Naive thymus-derived CD8-positive, alpha-beta T cell (primary cell): ENCODE measurements at regions not wholly inside any gene's neighbourhood (a gene's known extent, or its start where the extent isn't known, plus 50 kb on each side); places are given as distances from the start of the nearest gene placed in this dataset.
"Not testable (repeated sequence)": the region's sequence is repeated elsewhere in the genome, so short reads cannot be mapped to it uniquely, and the experiment has no call there.

Experiments used
- ATAC-seq, 2 donors: fragments of 150-1000 bp; cut with Tn5 transposase in 1 of 2; sonication (Bioruptor Pico), chemical (Tn5 transposase) in 1 of 2; 1 replicate in 1 of 2; 2 replicates in 1 of 2; pipeline ENCODE4 v1.10.0; 2021; ENCODE audit warnings: mild to moderate bottlenecking in 2 of 2, moderate library complexity in 2 of 2
- POLR2A ChIA-PET: fragments of 350-600 bp; sonication (Branson Sonifier 250); formaldehyde crosslinking; loops from one replicate; lab custom pipeline; 2021; ENCODE audit warnings: antibody characterized with exemption; lab: Charles Lee
- DNase-seq, 10 donors: peaks; one replicate each; pipeline versions ENCODE4 v3.0.0 to v3.0.0-alpha.2; 2020 to 2022
- H3K27ac Mint-ChIP-seq, 10 donors: one replicate each; pipeline ENCODE4 v1.8.0; 2020 to 2022; ENCODE audit warnings: mild to moderate bottlenecking in 10 of 10, mixed read lengths in 10 of 10, moderate library complexity in 4 of 10, inconsistent platforms in 1 of 10
- H3K27me3 Mint-ChIP-seq, 5 donors: one replicate each; pipeline ENCODE4 v1.8.0; 2021 to 2022; ENCODE audit warnings: mixed read lengths in 5 of 5
- H3K36me3 Mint-ChIP-seq, 3 donors: one replicate each; pipeline ENCODE4 v1.8.0; 2020 to 2022; ENCODE audit warnings: mixed read lengths in 3 of 3, mild to moderate bottlenecking in 2 of 3, inconsistent platforms in 1 of 3
- H3K4me1 Mint-ChIP-seq, 4 donors: one replicate each; pipeline ENCODE4 v1.8.0; 2021 to 2022; ENCODE audit warnings: mixed read lengths in 4 of 4
- H3K4me3 Mint-ChIP-seq, 10 donors: one replicate each; pipeline ENCODE4 v1.8.0; 2020 to 2022; ENCODE audit warnings: mild to moderate bottlenecking in 10 of 10, mixed read lengths in 10 of 10, moderate library complexity in 6 of 10, inconsistent platforms in 1 of 10
- H3K9me3 Mint-ChIP-seq, 9 donors: one replicate each; pipeline ENCODE4 v1.8.0; 2020 to 2022; ENCODE audit warnings: mixed read lengths in 9 of 9, mild to moderate bottlenecking in 3 of 9, inconsistent platforms in 1 of 9, moderate library complexity in 1 of 9

GRCh38 chr20:1748777-1749176 is 91.2 kb upstream of the SIRPG start:
- Mint-ChIP-seq H3K27ac (no peak overlapping the region), H3K36me3 (peaks cover 0 to 15% (median 4%) of the 10 kb centered on the region in 3 donors), H3K27me3 (no peaks in the 10 kb centered on the region), H3K4me3 (no peak overlapping the region), H3K4me1 (no peaks in the 10 kb centered on the region), H3K9me3 (peaks cover 2 to 23% (median 10%) of the 10 kb centered on the region in 9 donors)
- POLR2A ChIA-PET = no interaction called here
- DNase-seq = no peak
- ATAC-seq = no peak

GRCh38 chr20:1747953-1748577 is 90.5 kb upstream of the SIRPG start:
- peaks cover 2 to 23% (median 10%) of the 10 kb centered on the region in 9 donors for H3K9me3 Mint-ChIP-seq
- H3K27me3 Mint-ChIP-seq = no peaks in the 10 kb centered on the region
- peaks cover 0 to 15% (median 4%) of the 10 kb centered on the region in 3 donors for H3K36me3 Mint-ChIP-seq
- POLR2A ChIA-PET = no interaction called here
- H3K27ac Mint-ChIP-seq = no peak overlapping the region
- no peak overlapping the region for H3K4me3 Mint-ChIP-seq
- DNase-seq (no peak), ATAC-seq (no peak)
- H3K4me1 Mint-ChIP-seq = no peaks in the 10 kb centered on the region

- Mint-ChIP-seq H3K27ac (peak overlapping the region in 1 of 10 donors; percentile 29), H3K4me1 (peaks cover 5 to 20% (median 11%) of the 10 kb centered on the region in 4 donors)
- DNase-seq, H3K9me3 Mint-ChIP-seq, ATAC-seq, H3K4me3 Mint-ChIP-seq, POLR2A ChIA-PET, H3K27me3 Mint-ChIP-seq, H3K36me3 Mint-ChIP-seq: not testable (repeated sequence)
Measured at GRCh38 chr20:1742049-1742434, 84.5 kb upstream of the SIRPG start.

- peak overlapping the region in 4 of 10 donors; percentile 7 to 26 (median 20) for H3K4me3 Mint-ChIP-seq
- H3K4me1 Mint-ChIP-seq = peaks cover 5 to 20% (median 11%) of the 10 kb centered on the region in 4 donors
- ATAC-seq (no peak), DNase-seq (no peak)
- H3K9me3 Mint-ChIP-seq = no peaks in the 10 kb centered on the region
- no peaks in the 10 kb centered on the region for H3K36me3 Mint-ChIP-seq
- H3K27ac Mint-ChIP-seq = peak overlapping the region in 3 of 10 donors; percentile 29 to 46 (median 32)
- peaks cover 0 to 9% (median 3%) of the 10 kb centered on the region in 5 donors for H3K27me3 Mint-ChIP-seq
- POLR2A ChIA-PET = no interaction called here
Measured at GRCh38 chr20:1741309-1742048, 83.9 kb upstream of the SIRPG start.

- Mint-ChIP-seq H3K27ac (no peak overlapping the region), H3K4me1 (peaks cover 9 to 41% (median 25%) of the 10 kb centered on the region in 4 donors), H3K9me3 (no peaks in the 10 kb centered on the region), H3K36me3 (no peaks in the 10 kb centered on the region), H3K4me3 (no peak overlapping the region), H3K27me3 (peaks cover 2 to 9% (median 3%) of the 10 kb centered on the region in 5 donors)
- no peak for ATAC-seq
- no peak for DNase-seq
- POLR2A ChIA-PET = interaction anchor here (1.1 kb wide), 1 partner anchor 69 kb away, joined by 3 read pairs; no protein-coding TSS in a partner anchor
Measured at GRCh38 chr20:1737134-1737533, 79.6 kb upstream of the SIRPG start.

GRCh38 chr20:1735417-1736089 is 78.0 kb upstream of the SIRPG start:
- POLR2A ChIA-PET = interaction anchor here (1.3 to 1.8 kb wide), 4 partner anchors 65 to 179 kb away, joined by 3 to 10 read pairs (median 4); no protein-coding TSS in a partner anchor
- DNase-seq (no peak), ATAC-seq (no peak)
- H3K36me3 Mint-ChIP-seq = no peaks in the 10 kb centered on the region
- no peak overlapping the region for H3K4me3 Mint-ChIP-seq
- no peaks in the 10 kb centered on the region for H3K9me3 Mint-ChIP-seq
- H3K27me3 Mint-ChIP-seq = peaks cover 0 to 2% (median 1%) of the 10 kb centered on the region in 5 donors
- no peak overlapping the region for H3K27ac Mint-ChIP-seq
- H3K4me1 Mint-ChIP-seq = peaks cover 1 to 43% (median 17%) of the 10 kb centered on the region in 4 donors

- peak overlapping the region in 5 of 10 donors; percentile 28 to 61 (median 33) for H3K4me3 Mint-ChIP-seq
- no peaks in the 10 kb centered on the region for H3K36me3 Mint-ChIP-seq
- POLR2A ChIA-PET = interaction anchor here (0.9 to 2.0 kb wide), 11 partner anchors 37 to 267 kb away, joined by 3 to 10 read pairs (median 4); no protein-coding TSS in a partner anchor
- no peaks in the 10 kb centered on the region for H3K9me3 Mint-ChIP-seq
- H3K4me1 Mint-ChIP-seq = peaks cover 1 to 40% (median 17%) of the 10 kb centered on the region in 4 donors
- ATAC-seq (peak; percentile 75 to 82), DNase-seq (peak in 8 of 10 donors; percentile 6 to 70 (median 38))
- peaks cover 0 to 2% (median 0%) of the 10 kb centered on the region in 5 donors for H3K27me3 Mint-ChIP-seq
- H3K27ac Mint-ChIP-seq = peak overlapping the region in 6 of 10 donors; percentile 29 to 96 (median 46)
Measured at GRCh38 chr20:1734269-1734858, 76.8 kb upstream of the SIRPG start.

GRCh38 chr20:1731828-1732375 is 74.3 kb upstream of the SIRPG start:
- POLR2A ChIA-PET = interaction anchor here (1.1 to 1.5 kb wide), 6 partner anchors 35 to 67 kb away, joined by 3 to 4 read pairs (median 4); no protein-coding TSS in a partner anchor
- peaks cover 1 to 40% (median 13%) of the 10 kb centered on the region in 4 donors for H3K4me1 Mint-ChIP-seq
- not testable (repeated sequence) for H3K9me3 Mint-ChIP-seq

GRCh38 chr20:1730981-1731711 is 73.6 kb upstream of the SIRPG start:
- Mint-ChIP-seq H3K27ac (peak overlapping the region in 2 of 10 donors; percentile 93 to 96), H3K4me3 (peak overlapping the region in 7 of 10 donors; percentile 65 to 82 (median 71)), H3K4me1 (peaks cover under 1 to 40% (median 13%) of the 10 kb centered on the region in 4 donors)
- ATAC-seq (peak; percentile 74 to 76), DNase-seq (peak in 3 of 10 donors; percentile 18 to 46 (median 36))
- not testable (repeated sequence) for H3K27me3 Mint-ChIP-seq, H3K9me3 Mint-ChIP-seq, H3K36me3 Mint-ChIP-seq
- POLR2A ChIA-PET = interaction anchor here (0.7 to 1.5 kb wide), 7 partner anchors 20 to 66 kb away, joined by 3 to 4 read pairs (median 3); no protein-coding TSS in a partner anchor

More at GRCh38 chr20:1731828-1732375, 74.3 kb upstream of the SIRPG start:
- DNase-seq (peak in 9 of 10 donors; percentile 13 to 74 (median 41)), ATAC-seq (peak; percentile 72 to 83)
- H3K36me3 Mint-ChIP-seq, H3K27me3 Mint-ChIP-seq: not testable (repeated sequence)
- Mint-ChIP-seq H3K4me3 (peak overlapping the region in 7 of 10 donors; percentile 65 to 82 (median 71)), H3K27ac (peak overlapping the region in 2 of 10 donors; percentile 93 to 96)

- DNase-seq, H3K27me3 Mint-ChIP-seq, H3K36me3 Mint-ChIP-seq, POLR2A ChIA-PET, ATAC-seq, H3K4me3 Mint-ChIP-seq, H3K27ac Mint-ChIP-seq: not testable (repeated sequence)
- H3K9me3 Mint-ChIP-seq = peaks cover 1 to 21% (median 9%) of the 10 kb centered on the region in 9 donors
- H3K4me1 Mint-ChIP-seq = peaks cover 0 to 18% (median 3%) of the 10 kb centered on the region in 4 donors
Measured at GRCh38 chr20:1727303-1727702, 69.7 kb upstream of the SIRPG start.

- Mint-ChIP-seq H3K36me3 (peaks cover 0 to 8% (median 6%) of the 10 kb centered on the region in 3 donors), H3K4me3 (no peak overlapping the region), H3K27ac (no peak overlapping the region), H3K27me3 (no peaks in the 10 kb centered on the region), H3K4me1 (peaks cover 3 to 14% (median 7%) of the 10 kb centered on the region in 4 donors), H3K9me3 (peaks cover 1 to 21% (median 9%) of the 10 kb centered on the region in 9 donors)
- ATAC-seq = no peak
- DNase-seq = no peak
- POLR2A ChIA-PET = no interaction called here
Measured at GRCh38 chr20:1724901-1725300, 67.3 kb upstream of the SIRPG start.
